Inferior parietal cortex (tissue), 1 donor: ENCODE measurements at regions not wholly inside any gene's neighbourhood (a gene's known extent, or its start where the extent isn't known, plus 50 kb on each side); places are given as distances from the start of the nearest gene placed in this dataset.
"Not testable (repeated sequence)": the region's sequence is repeated elsewhere in the genome, so short reads cannot be mapped to it uniquely, and the experiment has no call there.

Experiments
- DNase-seq: peaks from one replicate; pipeline ENCODE4 v3.0.0-alpha.2; 2016; ENCODE audit errors: extremely low spot score

DNA sequence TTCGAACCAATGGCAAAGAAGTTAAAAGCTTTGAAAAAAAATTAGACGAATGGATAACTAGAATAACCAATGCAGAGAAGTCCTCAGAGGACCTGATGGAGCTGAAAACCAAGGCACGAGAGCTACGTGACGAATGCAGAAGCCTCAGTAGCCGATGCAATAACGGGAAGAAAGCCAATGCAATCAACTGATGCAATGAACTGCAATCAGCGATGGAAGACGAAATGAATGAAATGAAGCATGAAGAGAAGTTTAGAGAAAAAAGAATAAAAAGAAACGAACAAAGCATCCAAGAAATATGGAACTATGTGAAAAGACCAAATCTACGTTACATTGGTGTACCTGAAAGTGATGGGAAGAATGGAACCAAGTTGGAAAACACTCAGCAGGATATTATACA lies 52.6 kb upstream of the MRPS30 start:
- DNase-seq = not testable (repeated sequence)

DNA sequence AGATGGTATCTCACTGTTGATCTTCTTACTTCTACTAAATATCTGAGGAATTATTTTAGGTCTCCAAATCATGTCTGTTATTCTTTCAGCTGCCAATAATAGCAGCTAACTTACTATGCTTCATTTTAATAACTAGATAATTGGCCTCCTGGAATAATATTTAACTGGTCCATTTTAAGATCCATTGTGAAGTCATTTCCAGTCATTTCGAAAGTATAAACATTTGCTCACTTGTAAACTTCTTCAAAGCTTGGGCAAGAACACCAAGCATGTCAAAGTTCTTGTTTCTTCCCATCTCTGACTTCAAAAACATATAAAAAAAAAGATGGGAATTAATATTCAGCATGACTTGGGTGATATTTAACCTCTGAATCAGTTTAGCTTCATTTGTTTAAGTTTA lies 61.4 kb upstream of the MRPS30 start:
- DNase-seq = no peak

DNA sequence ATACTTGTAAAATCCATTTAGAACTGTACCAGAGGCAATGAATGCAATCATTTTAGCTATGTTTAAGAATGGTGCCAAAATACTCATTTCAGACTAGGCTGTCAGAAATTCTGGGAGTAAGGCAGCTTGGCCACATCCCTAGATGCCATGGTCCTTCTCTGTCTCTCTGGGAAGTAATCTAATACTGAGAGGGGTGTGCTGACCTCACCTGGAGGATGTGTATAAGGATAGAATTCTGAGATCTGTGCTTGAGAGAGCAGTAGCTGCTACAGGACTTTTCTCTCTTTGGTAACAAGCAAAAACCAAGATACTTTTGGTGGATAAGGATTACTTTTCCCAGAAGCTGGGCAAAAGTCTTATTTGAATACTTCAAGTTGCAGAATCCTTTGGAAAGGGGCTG lies 68.1 kb upstream of the MRPS30 start:
- DNase-seq = no peak

DNA sequence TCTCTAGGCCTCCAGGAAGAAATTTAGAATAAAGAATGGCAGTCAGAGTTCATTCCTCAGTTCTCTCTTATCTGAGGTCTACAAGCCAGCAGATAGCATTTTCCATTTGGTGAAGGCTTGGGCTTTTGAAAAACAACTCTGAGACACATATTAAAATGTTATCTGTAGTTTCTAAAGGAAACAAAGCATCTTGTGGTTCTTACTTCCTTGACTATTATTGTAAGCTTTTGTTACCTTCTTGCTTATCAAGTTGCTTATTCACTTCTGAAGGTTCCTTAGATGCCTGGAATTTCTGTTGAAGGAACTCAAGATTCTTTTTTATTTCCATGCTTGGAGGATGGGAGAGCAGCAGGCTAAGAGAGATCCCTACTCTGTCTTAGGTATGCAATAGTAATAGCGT lies 79.2 kb upstream of the MRPS30 start:
- no peak for DNase-seq

DNA sequence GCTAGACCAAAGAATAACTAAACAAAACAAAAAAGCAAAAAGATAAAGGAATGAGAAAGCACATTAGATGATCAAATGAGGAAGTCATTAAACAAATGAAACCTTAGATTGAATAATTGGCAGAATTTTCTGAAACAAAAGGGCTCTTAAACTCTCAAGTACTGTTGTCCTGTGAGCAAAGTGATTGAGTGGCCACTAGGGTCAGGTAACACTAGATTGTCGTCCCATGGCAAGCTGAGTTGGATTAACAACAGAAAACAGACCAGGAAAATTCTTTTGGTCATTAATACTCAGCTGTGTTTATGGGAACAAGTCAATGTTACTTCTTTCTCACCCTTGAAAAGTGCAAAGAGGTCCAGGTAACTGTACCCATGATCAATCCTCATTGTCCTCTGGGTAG lies 81.6 kb upstream of the MRPS30 start:
- DNase-seq = no peak

DNA sequence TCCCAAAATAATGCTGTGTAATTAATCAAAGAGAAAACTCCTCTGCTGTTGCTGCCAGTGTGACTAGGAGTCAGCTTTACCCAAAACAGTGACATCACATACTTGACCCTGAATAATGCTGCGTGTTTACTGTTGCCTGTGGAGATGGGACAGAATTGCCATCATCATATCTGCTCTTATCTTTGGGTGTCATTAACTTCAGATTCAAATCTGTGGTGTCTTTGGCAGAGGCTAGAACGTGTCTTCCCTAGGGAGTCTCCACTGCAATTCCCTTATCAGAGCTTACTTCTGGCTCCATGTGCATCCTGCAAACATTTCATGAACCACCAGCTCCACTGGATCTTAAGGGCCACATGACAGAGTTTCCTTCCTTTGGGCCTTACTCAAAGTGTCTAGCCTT lies 88.9 kb upstream of the MRPS30 start:
- no peak for DNase-seq

DNA sequence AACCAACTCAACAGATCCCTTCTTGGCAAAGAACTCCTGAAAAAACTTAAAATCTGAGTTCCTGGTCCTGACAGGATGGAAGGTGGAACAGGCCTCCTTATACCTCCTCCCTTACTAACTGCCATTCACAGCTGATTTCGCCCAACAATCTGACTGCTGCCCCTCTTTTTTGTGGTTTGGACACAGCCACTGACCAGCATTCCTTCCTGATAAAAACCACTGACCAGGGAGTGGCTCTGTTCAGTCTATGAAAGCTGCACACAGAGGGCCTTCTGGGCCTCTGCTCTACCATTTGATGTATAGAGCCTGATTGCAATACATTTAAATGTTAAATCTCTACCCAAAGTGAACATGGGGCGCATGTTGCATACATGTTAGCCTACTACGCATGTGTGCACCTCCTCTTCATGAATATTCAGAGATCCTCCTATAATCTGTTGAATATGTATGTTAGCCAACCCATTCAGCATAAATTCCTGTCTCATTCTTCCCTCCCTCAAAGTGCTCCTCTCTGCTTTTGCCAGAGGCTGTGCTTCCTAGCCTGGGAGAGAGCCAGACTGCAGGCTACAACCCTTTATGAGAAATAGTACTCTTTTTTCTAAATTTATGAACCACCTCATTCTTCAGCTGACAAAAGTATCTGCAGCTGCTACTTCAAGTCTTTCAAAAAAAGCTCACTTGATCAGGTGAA lies 93.7 kb upstream of the MRPS30 start:
- DNase-seq = no peak

DNA sequence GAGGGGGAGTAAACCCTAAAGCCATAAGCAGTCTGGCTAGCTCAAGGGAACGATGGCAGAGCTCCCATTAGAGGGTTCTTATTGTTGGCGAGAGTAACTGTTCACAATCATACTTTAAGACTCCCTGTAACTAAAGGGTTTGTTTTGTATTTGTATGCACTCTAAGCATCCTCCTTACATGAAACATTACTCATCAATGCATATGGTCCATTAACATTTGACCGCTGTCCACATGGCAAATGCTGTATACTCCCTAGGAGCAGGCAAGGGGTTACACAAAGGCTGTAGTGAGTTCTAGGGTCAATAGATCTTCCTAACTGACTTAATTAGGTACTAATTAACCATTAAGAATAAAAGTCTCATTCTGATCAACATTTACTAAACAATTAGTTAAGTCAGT lies 95.3 kb upstream of the MRPS30 start:
- DNase-seq = no peak

DNA sequence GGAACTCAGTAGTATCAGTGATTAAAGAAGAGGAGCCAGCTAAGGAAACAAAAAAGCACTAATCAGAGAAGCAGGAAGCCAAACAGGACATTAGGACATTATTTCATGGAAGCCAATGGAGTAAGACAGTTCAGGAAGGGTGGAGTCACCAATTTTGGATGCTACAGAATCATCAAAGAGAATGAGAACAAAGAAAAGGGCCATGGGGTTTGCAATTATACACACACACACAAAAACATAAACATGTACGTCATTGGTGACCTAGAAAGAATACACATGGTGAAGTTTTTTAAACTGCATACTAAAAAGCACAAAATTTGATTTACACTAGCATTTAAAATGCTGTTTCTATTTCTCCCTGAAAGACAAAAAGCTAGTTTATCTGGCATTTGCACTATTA lies 96.8 kb upstream of the MRPS30 start:
- no peak for DNase-seq

DNA sequence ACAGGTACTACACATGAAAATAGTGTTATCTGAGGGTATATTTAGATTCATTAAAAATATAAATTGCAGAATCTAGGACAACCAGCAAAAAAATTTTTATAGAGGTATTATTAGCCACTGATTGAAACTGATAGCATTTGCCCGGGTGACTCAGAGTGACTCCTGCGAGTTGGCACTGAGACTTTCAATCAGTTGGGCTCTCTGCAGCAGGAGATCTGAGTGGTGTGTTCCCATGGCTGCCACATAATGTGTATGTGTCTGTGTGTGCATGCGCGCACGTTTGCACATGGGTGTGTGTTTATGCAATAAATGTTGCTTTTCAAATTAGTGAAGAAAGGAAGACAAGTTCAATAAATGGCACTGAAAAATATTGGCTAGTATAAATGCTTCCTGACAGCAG lies 100.1 kb upstream of the MRPS30 start:
- no peak for DNase-seq

DNA sequence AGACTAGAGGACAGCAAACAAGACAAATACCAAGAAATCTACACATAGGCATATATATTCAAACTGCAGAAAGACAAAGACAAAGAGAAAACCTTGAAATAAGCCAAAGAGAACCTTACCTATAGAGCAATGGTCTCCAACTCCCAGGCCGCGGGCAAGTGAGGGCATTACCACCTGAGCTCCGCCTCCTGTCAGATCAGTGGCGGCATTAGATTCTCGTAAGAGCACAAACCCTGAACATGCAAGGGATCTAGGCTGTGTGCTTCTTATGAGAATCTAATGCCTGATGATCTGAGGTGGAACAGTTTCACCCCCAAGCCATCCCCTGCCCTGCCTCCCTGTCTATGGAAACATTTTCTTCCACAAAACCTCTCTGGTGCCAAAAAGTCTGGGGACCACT lies 101.0 kb upstream of the MRPS30 start:
- no peak for DNase-seq

DNA sequence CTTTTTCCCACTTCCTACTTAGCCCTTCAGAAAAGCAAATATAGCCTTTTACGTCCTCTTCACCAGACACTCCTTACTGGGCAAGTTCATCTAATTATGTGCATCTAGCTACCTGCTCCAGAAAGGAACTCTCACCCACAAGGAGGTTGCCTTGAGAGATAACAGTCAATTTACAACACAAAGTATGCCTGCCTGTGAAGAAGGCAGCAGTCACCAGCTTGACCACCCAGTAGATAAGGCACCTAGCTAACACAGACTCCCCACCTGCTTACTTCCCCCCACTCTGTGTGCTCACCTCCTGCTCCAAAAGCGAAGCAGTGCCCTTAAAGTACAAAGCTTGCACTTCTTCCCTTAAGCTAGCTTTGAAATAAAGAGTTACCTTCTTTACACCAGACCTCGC lies 111.7 kb upstream of the MRPS30 start:
- DNase-seq = no peak

DNA sequence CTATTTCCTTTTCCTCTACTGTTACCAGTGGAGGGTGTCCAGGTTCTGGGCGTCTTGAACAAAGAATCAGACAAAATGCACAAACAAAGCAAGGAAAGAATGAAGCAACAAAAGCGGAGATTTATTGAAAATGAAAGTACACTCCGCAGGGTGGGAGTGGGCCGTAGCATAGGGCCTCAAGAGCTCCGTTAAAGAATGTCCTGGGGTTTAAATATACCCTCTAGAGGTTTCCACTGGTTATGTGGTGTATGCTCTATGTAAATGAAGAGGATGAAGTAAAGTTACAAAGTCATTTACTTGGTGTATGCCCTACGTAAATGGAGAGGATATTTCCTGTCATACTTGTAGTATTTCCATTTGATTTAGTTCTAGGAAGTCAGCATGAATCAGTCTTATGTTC lies 113.5 kb upstream of the MRPS30 start:
- no peak for DNase-seq

DNA sequence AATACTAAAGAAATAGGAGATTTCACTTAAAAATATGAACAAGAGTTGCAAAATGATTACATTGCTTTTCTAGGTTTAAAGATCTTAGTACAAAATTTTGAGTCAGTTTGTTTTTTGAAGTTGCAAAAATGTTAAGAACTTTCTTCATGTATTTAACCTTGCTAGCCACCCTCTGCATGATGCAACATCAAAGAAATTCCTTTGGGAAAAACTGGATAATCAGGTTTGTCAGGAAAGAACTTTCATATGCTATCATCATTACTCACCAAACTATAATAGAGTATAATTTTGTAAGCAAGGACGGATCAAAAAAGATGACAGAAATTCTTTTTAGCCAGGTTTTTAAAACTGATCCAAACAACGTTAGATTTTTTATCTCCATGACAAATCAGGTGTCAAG lies 116.9 kb upstream of the MRPS30 start:
- DNase-seq = no peak

DNA sequence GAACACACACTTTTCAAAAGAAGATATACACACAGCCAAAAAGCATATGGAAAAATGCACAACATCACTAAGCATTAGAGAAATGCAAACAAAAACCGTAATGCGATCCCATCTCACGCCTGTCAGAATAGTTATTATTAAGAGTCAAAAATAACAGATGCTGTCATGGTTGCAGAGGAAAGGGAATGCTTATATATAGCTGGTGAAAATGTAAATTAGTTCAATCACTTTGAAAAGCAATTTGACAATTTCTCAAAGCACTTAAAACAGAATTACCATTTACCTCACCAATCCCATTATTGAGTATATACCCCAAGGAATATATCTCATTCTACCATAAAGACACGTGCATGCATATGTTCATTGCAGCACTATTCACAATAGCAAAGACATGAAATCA lies 126.8 kb upstream of the MRPS30 start:
- DNase-seq = no peak

DNA sequence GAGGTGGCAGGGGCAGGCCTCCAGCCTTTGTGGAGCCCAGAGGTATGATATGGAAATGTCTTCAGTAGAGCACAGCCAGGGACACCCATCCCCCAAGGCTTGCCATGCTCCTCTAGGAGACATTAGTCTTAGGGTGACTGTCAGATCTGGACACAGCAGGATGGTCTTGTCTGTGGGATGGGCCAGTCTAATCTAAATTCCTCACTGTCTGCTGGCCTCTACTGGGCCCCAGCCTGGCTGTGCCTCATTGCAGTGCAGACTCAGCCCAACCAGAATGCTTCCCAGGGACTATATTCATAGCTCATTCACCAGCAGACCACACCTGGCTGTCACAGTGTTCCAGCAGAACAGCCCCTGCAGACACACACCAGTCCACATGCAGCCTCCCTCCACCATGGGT lies 129.5 kb upstream of the MRPS30 start:
- no peak for DNase-seq

DNA sequence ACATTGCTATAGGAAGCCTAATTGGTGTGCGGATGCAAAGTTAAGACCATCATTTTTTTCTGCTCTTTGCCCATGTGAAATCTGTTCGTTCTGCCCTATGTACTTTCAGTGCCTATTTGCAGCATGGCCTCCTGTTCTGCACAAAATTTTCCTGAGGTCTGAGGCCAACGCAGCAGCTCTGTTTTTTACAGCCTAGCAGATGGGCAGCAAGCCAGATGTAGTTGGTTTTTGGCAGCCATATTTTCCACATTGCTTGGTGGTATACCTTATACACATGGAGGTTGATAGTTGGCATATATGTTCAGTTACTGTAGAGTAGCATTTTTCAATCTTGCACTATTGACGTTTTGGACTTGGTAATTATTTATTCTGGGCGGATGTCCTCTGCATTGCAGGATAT lies 133.5 kb upstream of the MRPS30 start:
- no peak for DNase-seq

DNA sequence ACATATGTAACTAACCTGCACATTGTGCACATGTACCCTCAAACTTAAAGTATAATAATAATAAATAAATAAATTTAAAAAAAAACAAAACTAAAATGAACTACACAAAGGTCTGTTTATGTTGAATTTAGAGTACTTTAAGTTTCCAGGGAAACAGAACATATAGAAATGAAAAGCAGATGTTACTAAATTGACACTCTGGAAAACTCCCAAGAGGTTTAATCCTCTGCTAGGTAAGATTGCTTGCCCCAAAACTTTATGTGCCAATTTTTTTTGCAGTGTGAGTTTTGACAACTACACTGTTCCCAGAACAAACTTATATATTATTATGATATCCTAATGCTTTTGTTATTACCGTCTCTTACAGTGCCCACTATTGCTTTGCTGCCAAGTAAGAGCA lies 134.3 kb upstream of the MRPS30 start:
- DNase-seq = no peak

DNA sequence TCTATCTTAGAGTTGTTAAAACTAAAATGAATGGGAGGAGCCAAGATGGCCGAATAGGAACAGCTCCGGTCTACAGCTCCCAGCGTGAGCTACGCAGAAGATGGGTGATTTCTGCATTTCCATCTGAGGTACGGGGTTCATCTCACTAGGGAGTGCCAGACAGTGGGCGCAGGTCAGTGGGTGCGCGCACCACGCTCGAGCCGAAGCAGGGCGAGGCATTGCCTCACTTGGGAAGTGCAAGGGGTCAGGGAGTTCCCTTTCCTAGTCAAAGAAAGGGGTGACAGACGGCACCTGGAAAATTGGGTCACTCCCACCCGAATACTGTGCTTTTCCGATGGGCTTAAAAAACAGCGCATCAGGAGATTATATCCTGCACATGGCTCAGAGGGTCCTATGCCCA lies 140.3 kb upstream of the MRPS30 start:
- not testable (repeated sequence) for DNase-seq

DNA sequence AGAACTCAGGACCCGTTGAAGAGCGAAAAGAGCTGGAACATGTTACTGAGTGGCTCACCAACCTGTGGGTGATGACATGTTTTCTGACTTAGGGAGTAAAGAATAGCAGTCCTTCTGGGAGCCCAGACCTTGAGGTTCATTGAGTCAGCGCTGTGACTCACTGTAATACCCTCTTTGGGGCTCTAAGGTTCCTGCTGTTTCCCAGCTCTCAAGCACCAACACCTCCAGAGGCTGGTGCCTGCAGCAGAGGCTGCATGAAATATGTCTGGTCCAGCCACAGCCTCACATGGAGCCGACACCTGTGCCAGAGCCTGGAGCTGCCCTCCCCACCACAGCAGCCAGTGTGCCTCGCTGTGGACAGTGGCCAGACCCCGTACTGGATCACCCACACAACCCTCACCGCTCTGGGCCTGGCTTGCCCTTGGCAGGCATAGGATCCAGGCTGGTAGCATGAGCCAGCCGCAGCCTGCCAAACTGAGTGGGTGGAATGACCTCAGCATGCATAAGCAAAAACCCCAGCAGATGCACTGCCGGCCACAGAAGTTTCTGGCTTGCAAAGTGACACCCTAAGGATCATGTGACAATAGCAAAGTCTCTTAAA lies 143.5 kb upstream of the MRPS30 start:
- no peak for DNase-seq

DNA sequence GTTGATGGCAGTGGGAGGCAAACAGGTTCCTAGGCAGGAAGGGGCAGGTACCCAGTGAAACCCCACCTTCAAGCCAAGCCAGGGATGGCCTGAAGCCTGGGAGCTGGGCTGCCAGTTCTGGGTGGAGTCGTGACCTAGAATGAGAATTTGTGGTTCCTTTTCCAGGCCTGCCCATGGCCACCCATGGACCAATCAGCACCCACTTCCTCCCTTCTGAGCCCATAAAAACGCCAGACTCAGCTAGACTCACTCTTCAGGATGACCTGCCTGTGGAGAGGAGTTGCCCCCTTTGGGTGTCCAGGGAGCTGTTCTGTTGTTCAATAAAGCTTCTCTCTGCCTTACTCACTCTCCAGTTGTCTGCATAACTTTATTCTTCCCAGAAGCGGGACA lies 144.0 kb upstream of the MRPS30 start:
- DNase-seq = no peak

DNA sequence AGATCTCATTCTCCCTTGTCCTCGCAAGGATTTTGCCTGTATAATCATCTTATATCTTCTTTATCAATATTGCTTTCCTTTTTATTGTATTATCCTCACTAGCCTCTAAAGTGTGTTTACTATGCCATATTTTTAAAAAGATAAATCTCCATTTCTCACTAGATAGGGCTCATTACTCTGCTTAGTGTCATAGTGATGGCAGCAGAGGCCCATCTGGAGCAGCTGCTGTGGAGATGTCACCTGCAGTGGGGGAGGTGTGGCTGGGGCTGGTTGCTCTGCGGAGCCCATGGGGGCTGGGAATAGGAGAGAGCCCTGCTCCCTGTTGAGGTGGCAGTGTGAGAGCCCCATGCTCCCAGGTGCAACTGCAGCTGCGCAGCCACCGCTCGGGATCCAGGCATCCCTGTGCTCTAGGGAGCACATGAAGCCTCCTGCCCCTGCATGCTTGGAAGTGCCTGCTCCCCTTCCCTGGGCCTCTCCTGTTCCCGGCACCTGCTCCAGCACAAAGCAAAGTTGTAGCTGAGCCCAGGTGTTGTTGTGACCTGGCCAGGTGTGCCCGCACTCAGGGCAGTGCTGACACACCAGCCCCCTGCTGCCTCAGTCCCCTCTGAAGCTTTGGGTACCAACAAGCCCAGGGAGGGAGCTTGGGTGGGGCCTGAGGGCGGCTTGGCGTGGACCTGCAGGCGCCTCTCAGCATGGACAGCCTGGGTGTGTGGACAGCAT lies 144.6 kb upstream of the MRPS30 start:
- DNase-seq = no peak

DNA sequence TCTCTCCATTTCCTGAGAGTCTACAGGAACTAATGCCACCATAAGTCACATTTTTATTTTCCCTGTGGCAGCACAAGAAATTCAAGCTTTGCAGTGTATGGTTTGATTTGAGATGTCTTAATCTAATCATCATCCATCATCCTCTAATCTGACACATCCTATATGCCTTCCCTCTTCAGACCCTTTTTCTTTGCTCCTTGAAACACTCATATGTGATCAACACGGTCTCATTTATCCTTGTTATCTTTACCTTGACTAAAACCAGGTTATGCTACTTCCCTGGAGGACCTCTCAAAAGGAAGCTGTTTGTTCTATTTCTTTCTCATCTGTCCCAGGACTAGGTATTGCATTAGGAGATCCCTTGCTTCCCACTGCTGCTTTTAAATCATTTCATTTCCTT lies 146.9 kb upstream of the MRPS30 start:
- DNase-seq = no peak
